ENCODE measurements at regions not wholly inside any gene's neighbourhood (a gene's known extent, or its start where the extent isn't known, plus 50 kb on each side); places are given as distances from the start of the nearest gene placed in this dataset.

- no peak for DNase-seq
- in situ Hi-C loops (cut with MboI; ENCODE audit: low pct_ligation_motif_present in 1 of 4, low pct_unique_long_range_greater_than_20kb in 1 of 4, low sequenced_read_pairs in 3 of 4), result no loop called here
- Histone ChIP-seq H3K27me3 (no peaks in the 10 kb centered on the region), H3K4me1 (peaks cover 0 to 8% (median 0%) of the 10 kb centered on the region in 4 donors), H3K4me3 (no peak overlapping the region), H3K36me3 (no peaks in the 10 kb centered on the region), H3K27ac (peak overlapping the region; percentile 1 to 47 (median 32)), H3K9me3 (no peaks in the 10 kb centered on the region)
- TF ChIP-seq CTCF (IDR thresholded peaks at IDR 0.05) (no peak), POLR2AphosphoS5 (IDR thresholded peaks at IDR 0.05) (peak in 1 of 3 donors; percentile 30)
- intact Hi-C loops (cut with DNase I; ENCODE audit: low total_unique reads), result no loop called here
- 56 to 60% methylated on average over 4 of the region's 4 CpGs for WGBS, 2 donors (ENCODE audit: low coverage in 1 of 2)
These were observed 53.8 kb upstream of the CORO2B start for GRCh38 chr15:68524753-68525584.

GRCh38 chr15:68525815-68526214, 53.0 kb upstream of the CORO2B start:
- Histone ChIP-seq H3K9me3 (no peaks in the 10 kb centered on the region), H3K4me1 (peaks cover 0 to 8% (median 0%) of the 10 kb centered on the region in 4 donors), H3K4me3 (no peak overlapping the region), H3K27ac (no peak overlapping the region), H3K27me3 (no peaks in the 10 kb centered on the region), H3K36me3 (no peaks in the 10 kb centered on the region)
- TF ChIP-seq EP300 (IDR thresholded peaks at IDR 0.05; ENCODE audit: low read depth) (no peak), POLR2AphosphoS5 (IDR thresholded peaks at IDR 0.05) (no peak), POLR2A (IDR thresholded peaks at IDR 0.05) (no peak), CTCF (IDR thresholded peaks at IDR 0.05) (no peak)
- intact Hi-C loops (cut with DNase I; ENCODE audit: low total_unique reads) (no loop called here), in situ Hi-C loops (cut with MboI; ENCODE audit: low pct_ligation_motif_present in 1 of 4, low pct_unique_long_range_greater_than_20kb in 1 of 4, low sequenced_read_pairs in 3 of 4) (no loop called here)
- WGBS, 2 donors (ENCODE audit: low coverage in 1 of 2), result 65 to 78% methylated on average over 3 of the region's 3 CpGs
- no peak for DNase-seq

- no peak for DNase-seq
- TF ChIP-seq CTCF (IDR thresholded peaks at IDR 0.05), result no peak
- no peak for TF ChIP-seq EP300 (IDR thresholded peaks at IDR 0.05; ENCODE audit: low read depth)
- TF ChIP-seq POLR2A (IDR thresholded peaks at IDR 0.05), result no peak
- TF ChIP-seq POLR2AphosphoS5 (IDR thresholded peaks at IDR 0.05), result no peak
- Histone ChIP-seq H3K27ac (no peak overlapping the region), H3K36me3 (no peaks in the 10 kb centered on the region), H3K4me1 (peaks cover 0 to 8% (median 0%) of the 10 kb centered on the region in 4 donors), H3K9me3 (no peaks in the 10 kb centered on the region), H3K27me3 (no peaks in the 10 kb centered on the region), H3K4me3 (no peak overlapping the region)
- in situ Hi-C loops (cut with MboI; ENCODE audit: low pct_ligation_motif_present in 1 of 4, low pct_unique_long_range_greater_than_20kb in 1 of 4, low sequenced_read_pairs in 3 of 4) (no loop called here), intact Hi-C loops (cut with DNase I; ENCODE audit: low total_unique reads) (no loop called here)
These were observed 52.5 kb upstream of the CORO2B start for GRCh38 chr15:68526269-68526668.

- Histone ChIP-seq H3K27me3 (no peaks in the 10 kb centered on the region), H3K4me3 (no peak overlapping the region), H3K4me1 (peaks cover 0 to 8% (median 0%) of the 10 kb centered on the region in 4 donors), H3K9me3 (peaks cover 0 to 4% of the 10 kb centered on the region in 2 donors), H3K36me3 (no peaks in the 10 kb centered on the region), H3K27ac (no peak overlapping the region)
- TF ChIP-seq EP300 (IDR thresholded peaks at IDR 0.05; ENCODE audit: low read depth), result no peak
- no peak for TF ChIP-seq POLR2A (IDR thresholded peaks at IDR 0.05)
- no peak for TF ChIP-seq CTCF (IDR thresholded peaks at IDR 0.05)
- TF ChIP-seq POLR2AphosphoS5 (IDR thresholded peaks at IDR 0.05), result no peak
- WGBS, 2 donors (ENCODE audit: low coverage in 1 of 2), result 85 to 100% methylated on average over 2 of the region's 2 CpGs
- in situ Hi-C loops (cut with MboI; ENCODE audit: low pct_ligation_motif_present in 1 of 4, low pct_unique_long_range_greater_than_20kb in 1 of 4, low sequenced_read_pairs in 3 of 4), result no loop called here
- intact Hi-C loops (cut with DNase I; ENCODE audit: low total_unique reads), result no loop called here
- DNase-seq, result no peak
These were observed 52.0 kb upstream of the CORO2B start for GRCh38 chr15:68526784-68527183.
